ENCODE measurements at regions not wholly inside any gene's neighbourhood (a gene's known extent, or its start where the extent isn't known, plus 50 kb on each side); places are given as distances from the start of the nearest gene placed in this dataset.

GRCh38 chr12:14138495-14138894 lies 157.1 kb upstream of the GRIN2B start:
- Mint-ChIP-seq H3K27ac (no peak overlapping the region), H3K4me3 (no peak overlapping the region), H3K4me1 (no peaks in the 10 kb centered on the region), H3K27me3 (ENCODE audit: low read depth) (no peaks in the 10 kb centered on the region; the same call in 1 of the 2 replicates), H3K9me3 (no peaks in the 10 kb centered on the region), H3K36me3 (ENCODE audit: insufficient read depth in 1 of 3, low read depth in 3 of 3) (no peaks in the 10 kb centered on the region)
- no peak overlapping the region for H3K56ac ChIP-seq (ENCODE audit: insufficient read length, low read depth, low read length)
- H3K27ac ChIP-seq (ENCODE audit: insufficient read length, low read depth, low read length) = no peak overlapping the region
- no peak overlapping the region for H3K23ac ChIP-seq (ENCODE audit: insufficient read length, low read depth, low read length)
- H3K18ac ChIP-seq (ENCODE audit: insufficient read length, low read depth, low read length) = no peak overlapping the region
- H3K4me2 ChIP-seq (ENCODE audit: insufficient read depth, insufficient read length, low read length) = no peak overlapping the region
- H3K27me3 ChIP-seq (ENCODE audit: insufficient read depth, low read length) = no peaks in the 10 kb centered on the region
- no peaks in the 10 kb centered on the region for H4K20me1 ChIP-seq (ENCODE audit: control insufficient read depth, insufficient read depth, insufficient read length)
- no peaks in the 10 kb centered on the region for H3K4me1 ChIP-seq (ENCODE audit: insufficient read depth, low read length)
- H3K4ac ChIP-seq (ENCODE audit: low read depth, low read length) = no peak overlapping the region
- H2AK5ac ChIP-seq (ENCODE audit: insufficient read length, low read length) = no peak overlapping the region
- H4K91ac ChIP-seq (ENCODE audit: insufficient read length, low read depth, low read length) = no peak overlapping the region
- no peak overlapping the region for H4K5ac ChIP-seq (ENCODE audit: insufficient read length, low read depth, low read length)
- H2BK15ac ChIP-seq (ENCODE audit: low read depth, low read length) = no peak overlapping the region
- H3K9ac ChIP-seq (ENCODE audit: extremely low read depth, insufficient read length, low read length) = no peak overlapping the region
- no peaks in the 10 kb centered on the region for H3K9me3 ChIP-seq (ENCODE audit: control insufficient read depth, low read depth, low read length)
- no peak overlapping the region for H2BK12ac ChIP-seq (ENCODE audit: insufficient read length, low read depth, low read length)
- H3K14ac ChIP-seq (ENCODE audit: insufficient read depth, low read length) = no peak overlapping the region
- H2BK5ac ChIP-seq (ENCODE audit: insufficient read length, low read length) = no peak overlapping the region
- H3K23me2 ChIP-seq (ENCODE audit: insufficient read length, low read depth, low read length, poor library complexity, severe bottlenecking) = no peaks in the 10 kb centered on the region
- H2BK20ac ChIP-seq (ENCODE audit: low read depth, low read length, poor library complexity, severe bottlenecking) = no peak overlapping the region
- DNase-seq = peak; percentile 69
- H3T11ph ChIP-seq (ENCODE audit: low read length) = no peak overlapping the region
- no peak overlapping the region for H4K8ac ChIP-seq (replicated peaks; ENCODE audit: insufficient read length, low read depth, low read length)
- no peak overlapping the region for H2BK120ac ChIP-seq (ENCODE audit: low read depth, low read length, poor library complexity, severe bottlenecking)
- H3K79me2 ChIP-seq (ENCODE audit: insufficient read depth, low read length) = no peaks in the 10 kb centered on the region
- peak; percentile 74 for TF ChIP-seq CTCF (conservative IDR thresholded peaks at IDR 0.05)
- no CpG with 5 or more reads among the region's 6 CpGs for WGBS (ENCODE audit: extremely low coverage, insufficient read length, low lambda C conversion rate)
- no peaks in the 10 kb centered on the region for H3K79me1 ChIP-seq (ENCODE audit: insufficient read depth, low read depth, low read length, poor library complexity, severe bottlenecking)
- no peak overlapping the region for H2AFZ ChIP-seq (ENCODE audit: low read length)
